HK-2 (cell line): ENCODE measurements at regions not wholly inside any gene's neighbourhood (a gene's known extent, or its start where the extent isn't known, plus 50 kb on each side); places are given as distances from the start of the nearest gene placed in this dataset.
"Not testable (repeated sequence)": the region's sequence is repeated elsewhere in the genome, so short reads cannot be mapped to it uniquely, and the experiment has no call there.

Experiments used
- DNase-seq: peaks from one replicate; pipeline ENCODE4 v3.0.0-alpha.2; 2018; ENCODE audit not compliant: unreplicated experiment

GRCh38 chr3:43838009-43838758 lies 147.4 kb downstream of the ABHD5 start:
- no peak for DNase-seq

DNA sequence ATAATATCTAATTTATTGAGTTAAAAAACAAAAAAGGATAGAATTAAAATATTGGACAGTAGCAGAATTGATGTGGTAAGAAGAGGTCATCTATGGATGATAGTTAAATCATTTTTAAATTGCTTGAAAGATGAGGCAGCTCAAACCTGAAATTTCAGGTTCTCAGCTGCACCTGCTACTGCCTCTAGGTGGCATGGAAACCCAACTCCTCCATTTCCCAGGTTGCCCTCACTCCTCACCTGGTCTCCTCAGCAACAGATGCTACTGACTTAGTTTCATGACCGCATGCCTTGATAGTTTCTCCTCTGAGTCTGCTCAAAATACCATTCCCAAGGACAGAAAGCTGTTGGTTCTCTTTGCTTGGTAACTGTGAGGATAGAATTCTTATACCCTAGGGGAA lies 148.1 kb downstream of the ABHD5 start:
- no peak for DNase-seq

GRCh38 chr3:43843386-43843785 lies 152.6 kb downstream of the ABHD5 start:
- no peak for DNase-seq

DNA sequence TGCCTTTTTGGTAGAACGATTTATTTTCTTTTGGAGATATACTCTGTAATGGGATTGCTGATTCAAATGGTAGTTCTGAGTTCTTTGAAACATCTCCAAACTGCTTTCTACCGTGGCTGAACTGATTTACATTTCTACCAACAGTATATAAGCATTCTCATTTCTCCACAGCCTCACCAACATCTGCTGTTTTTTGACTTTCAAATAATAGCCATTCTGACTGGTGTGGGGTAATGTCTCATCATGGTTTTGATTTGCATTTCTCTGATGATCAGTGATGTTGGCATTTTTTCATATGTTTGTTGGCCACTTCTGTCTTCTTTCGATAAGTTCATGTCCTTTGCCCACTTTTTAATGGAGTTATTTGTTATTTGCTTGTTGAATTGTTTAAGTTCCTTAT lies 154.0 kb downstream of the ABHD5 start:
- DNase-seq, result no peak

DNA sequence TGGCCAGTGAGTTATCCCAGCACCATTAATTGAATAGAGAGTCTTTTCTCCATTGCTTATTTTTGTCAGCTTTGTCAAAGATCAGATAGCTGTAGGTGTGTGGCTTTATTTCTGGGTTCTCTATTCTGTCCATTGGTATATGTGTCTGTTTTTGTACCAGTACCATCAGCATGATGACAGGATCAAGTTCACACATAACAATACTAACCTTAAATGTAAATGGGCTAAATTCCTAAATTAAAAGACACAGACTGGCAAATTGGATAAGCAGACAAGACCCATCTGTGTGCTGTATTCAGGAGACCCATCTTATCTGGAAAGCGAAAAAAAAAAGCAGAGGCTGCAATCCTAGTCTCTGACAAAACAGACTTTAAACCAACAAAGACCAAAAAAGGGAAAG lies 154.8 kb downstream of the ABHD5 start:
- DNase-seq, result not testable (repeated sequence)

DNA sequence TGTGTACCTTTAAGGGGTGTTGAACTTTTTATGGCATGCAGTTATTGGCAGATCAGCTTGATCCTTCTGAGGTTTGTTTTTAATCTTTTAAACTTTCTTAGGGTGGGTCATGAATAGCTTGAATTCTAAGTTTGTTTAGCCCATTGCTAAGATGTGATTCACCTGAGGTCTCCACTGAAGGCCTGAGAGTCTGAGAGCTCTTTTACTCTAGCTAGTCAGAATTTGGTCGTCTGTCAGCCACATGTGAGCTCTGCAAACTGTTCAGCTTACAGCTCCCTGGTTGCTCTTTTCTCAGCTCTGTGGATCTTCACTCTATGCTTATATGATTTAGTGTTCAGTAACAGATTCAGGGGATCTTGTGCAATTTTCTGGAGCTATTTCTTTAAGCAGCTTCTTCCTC lies 161.3 kb downstream of the ABHD5 start:
- DNase-seq, result no peak

- no peak for DNase-seq
Measured at GRCh38 chr3:43854283-43854682, 163.5 kb downstream of the ABHD5 start.

DNA sequence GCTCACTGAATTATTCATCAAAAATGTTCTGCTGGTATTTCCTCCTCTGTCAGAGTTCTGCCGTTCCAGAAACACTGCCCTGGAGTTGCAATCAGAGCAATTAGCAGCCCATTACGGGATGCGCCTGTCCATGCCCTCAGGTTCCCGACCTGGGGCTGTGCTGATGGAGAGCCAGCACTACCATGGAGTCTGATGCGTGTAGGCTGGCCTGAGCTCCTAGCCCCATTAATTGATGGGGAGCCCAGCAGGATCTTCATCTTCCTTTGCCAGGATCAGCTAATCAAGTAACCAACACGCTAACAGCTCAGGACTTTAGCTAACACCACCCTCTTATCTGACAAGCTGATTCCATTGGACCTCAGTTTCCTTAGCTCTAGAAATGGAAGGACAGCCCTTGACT lies 164.2 kb downstream of the ABHD5 start:
- no peak for DNase-seq

- no peak for DNase-seq
Measured at GRCh38 chr3:43855674-43856299, 165.0 kb downstream of the ABHD5 start.

- no peak for DNase-seq
Measured at GRCh38 chr3:43856351-43856750, 165.6 kb downstream of the ABHD5 start.

GRCh38 chr3:43856761-43857160 lies 166.0 kb downstream of the ABHD5 start:
- no peak for DNase-seq

DNA sequence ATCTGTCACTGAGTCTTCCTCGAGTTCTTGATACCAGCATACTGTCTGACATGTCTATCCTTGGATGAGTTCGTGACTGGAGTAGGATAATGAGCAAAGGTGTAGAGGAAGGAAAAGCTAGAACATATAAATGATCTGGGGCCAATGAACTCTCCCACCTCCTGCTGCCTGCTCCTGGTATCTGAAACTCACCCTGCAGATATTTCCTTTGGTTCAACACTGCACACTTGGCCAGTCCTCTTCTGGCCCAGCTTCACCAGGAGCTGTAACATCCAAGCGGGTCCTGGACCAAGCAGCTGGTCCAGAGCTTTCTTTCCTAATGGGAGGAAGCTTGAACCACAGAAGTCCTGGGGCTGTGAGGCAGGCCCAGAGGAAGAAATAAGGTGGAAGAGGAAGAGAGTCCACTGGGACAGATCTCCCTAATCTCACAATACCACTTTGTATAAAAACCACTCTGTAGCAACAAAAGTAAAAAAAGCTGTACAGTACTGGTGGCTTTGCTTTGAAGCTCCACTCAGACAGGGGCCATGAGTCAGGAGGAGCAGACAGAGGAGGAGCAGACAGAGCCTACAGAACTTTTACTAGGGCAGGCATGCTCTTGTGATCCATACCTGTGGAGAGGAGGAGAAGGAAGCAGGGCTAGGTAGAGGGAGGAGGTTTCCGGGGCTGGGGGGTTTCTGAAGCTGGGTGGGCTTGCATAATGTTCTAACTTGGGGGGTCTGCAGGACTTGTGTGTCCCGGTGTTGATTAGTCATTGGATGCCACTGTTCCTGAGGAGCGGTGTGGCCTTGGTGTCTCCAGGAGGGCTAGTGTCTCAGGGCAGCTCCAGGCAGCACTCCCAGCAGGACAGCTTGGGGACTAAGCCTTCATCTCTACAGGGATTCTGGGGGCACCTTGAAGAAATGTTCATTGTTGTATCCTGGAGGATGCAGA lies 166.9 kb downstream of the ABHD5 start:
- no peak for DNase-seq

- DNase-seq, result no peak
Measured at GRCh38 chr3:43858294-43858701, 167.6 kb downstream of the ABHD5 start.

GRCh38 chr3:43859766-43860165 lies 169.0 kb downstream of the ABHD5 start:
- no peak for DNase-seq

DNA sequence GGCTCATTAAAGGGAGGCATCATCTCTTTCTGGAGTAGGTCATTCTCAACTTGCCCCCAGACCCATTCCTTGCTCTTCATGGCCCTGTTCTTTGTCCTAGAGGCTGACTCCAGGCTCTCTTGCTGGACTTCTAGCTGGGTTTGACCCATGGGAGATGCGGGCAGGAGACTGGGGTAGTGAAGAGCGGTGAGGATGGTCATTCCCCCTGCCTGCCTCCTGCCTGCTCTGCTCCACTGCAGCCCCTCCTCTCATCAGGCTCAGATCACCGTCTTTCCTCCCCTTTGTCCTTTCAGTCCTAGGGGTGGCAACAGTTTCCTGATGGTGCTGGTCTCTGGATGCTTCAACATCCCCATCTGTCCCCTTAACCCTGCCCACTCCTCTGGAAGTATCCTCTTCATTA lies 170.9 kb downstream of the ABHD5 start:
- DNase-seq, result no peak

GRCh38 chr3:43862470-43862869 lies 171.7 kb downstream of the ABHD5 start:
- DNase-seq, result no peak

GRCh38 chr3:43862992-43863805 lies 172.5 kb downstream of the ABHD5 start:
- DNase-seq, result no peak

DNA sequence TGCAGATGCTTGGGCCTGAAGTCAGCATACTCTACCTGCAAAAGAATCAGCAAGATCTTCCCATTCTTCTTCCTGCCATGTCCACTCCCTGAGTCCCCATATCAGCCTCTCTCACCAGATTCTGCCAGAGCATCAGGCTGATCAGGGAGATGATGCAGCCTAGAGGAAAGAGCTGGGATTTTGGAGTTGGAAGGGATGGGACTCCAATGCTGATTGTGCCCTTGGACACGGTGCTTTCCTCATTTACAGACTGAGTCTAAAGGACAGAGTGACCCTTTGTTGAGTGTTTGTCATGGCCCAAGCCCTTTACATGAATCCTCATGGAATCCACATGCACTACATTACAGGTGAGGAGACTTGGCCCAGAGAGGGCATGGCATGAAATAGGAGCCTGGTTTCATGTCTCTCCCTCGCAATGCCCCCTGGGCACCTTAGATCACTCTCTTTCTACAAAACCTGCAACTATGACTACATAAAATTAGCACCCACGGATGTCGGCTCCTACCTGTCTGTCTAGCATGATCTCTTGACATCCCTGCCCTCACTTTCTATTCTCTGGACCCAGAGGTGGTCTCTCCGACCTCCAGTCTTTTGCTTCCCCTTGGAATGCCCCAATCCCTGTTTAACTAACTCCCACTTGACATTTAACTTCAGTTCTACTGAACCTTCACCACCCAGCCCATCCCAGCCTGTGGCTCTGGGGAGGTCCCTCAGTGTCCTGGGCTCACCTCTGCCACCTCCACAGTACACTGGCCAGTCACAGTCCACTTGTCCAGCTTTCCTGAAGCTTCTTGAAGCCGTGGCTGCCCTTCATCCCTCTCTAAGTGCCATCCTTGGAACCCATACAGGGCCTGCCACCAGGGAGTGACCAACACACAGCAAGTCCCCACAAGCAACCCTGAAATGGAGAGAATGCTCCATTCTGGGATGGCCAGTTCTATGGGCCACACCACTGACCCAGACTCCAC lies 173.5 kb downstream of the ABHD5 start:
- DNase-seq, result no peak

DNA sequence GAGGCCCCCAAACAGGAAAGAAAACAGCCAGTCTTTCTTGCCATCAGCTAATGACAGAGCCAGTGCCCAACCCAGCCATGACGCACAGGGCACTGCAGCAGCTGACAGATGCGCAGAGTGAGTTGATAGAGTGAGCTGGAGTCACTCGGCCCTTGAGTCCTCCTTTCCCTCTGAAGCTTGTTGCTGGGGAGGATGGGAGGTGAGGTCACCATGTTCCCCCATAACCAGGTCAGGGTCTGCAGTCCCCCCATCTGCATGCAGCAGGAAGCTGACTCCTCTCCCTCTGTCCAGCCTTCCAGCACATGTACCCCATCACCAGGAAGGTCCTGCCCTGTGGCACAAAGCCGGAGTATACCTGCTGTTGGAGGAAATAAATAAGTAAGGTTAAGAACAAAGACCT lies 174.6 kb downstream of the ABHD5 start:
- DNase-seq, result no peak

DNA sequence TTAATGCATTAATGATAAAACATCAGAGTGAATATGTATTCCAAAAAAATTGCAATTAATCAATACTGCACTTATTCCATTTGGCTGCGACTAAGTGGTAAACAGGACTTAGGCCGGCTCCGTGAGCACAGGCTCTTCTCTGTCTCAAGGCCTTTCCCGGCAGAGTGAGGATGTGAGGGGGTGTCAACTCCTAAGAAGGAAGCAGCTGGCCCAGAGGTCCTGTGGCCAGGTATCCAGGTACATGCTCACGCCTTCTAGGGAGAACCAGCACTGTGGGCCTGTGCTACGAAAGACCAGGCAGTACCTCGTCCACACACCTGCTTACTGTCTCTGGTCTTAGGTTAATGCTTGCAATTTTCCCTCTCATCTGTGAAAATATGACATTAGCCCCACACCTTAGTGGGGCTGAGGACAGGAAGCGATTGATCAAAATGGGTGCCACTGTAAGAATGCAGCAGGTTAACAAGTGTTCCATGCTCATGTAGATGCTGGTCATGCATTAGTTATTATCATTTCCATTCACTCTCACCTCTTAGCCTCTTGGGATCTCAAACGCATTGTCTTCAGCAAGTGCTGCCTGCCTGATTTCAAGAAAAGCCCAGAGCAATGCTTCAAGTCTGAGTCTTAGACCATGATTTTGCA lies 175.3 kb downstream of the ABHD5 start:
- DNase-seq, result no peak
